ENCODE measurements at regions not wholly inside any gene's neighbourhood (a gene's known extent, or its start where the extent isn't known, plus 50 kb on each side); places are given as distances from the start of the nearest gene placed in this dataset.

- no peak for TF ChIP-seq CTCF (IDR thresholded peaks at IDR 0.05)
- TF ChIP-seq POLR2AphosphoS5 (IDR thresholded peaks at IDR 0.05; ENCODE audit: insufficient read depth in 1 of 2, low read depth in 1 of 2) = no peak
- no peak for TF ChIP-seq POLR2A (IDR thresholded peaks at IDR 0.05)
These were observed 118.4 kb upstream of the GPM6A start for GRCh38 chr4:175930471-175930870.
